GM18867 (cell line): ENCODE measurements at regions not wholly inside any gene's neighbourhood (a gene's known extent, or its start where the extent isn't known, plus 50 kb on each side); places are given as distances from the start of the nearest gene placed in this dataset.

Experiments
- ATAC-seq: cut with Tn5 transposase; IDR thresholded peaks from one replicate; pipeline ENCODE4 v1.9.1; 2021; ENCODE audit warnings: mild to moderate bottlenecking, moderate library complexity; ENCODE audit not compliant: unreplicated experiment

DNA sequence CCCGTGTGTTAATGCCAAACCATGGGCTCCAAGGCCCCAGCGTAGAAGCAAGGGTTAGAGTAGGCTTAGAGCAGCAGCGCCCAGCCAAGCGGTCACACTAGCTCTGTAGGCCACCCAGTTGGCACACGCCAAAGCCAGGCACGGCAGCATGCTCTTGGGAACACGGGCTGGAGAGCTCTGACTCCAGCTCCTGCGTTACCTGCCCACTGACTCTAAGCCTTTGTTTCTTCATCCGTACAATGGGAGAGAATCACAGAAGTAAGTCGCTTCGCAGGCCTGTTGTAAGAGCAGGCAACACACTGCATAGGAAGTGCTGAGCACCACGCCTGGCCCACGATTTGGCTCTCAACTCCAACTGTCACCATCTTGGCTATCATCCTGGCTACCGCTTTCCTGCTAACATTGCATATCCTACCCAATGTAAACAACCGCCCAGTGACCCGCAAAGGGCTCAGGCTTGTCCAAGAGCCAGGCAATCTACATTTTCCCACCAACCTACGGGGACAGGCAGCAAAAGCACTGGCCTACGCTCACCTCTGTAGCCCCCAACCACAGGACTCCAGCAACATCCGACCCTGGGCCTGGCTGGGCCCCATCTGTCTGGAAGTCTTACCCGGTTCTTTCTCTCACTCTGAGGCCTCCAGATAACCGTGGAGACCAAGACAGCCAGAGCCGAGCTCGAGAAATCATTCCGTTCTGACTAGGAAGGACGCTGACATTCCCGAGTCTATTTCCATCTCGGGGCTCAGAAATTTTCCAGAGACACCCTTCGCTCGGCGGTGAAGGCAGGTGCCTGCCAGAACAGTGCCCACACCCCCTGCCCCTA, 91.5 kb upstream of the ZNF507 start:
- ATAC-seq: no peak

DNA sequence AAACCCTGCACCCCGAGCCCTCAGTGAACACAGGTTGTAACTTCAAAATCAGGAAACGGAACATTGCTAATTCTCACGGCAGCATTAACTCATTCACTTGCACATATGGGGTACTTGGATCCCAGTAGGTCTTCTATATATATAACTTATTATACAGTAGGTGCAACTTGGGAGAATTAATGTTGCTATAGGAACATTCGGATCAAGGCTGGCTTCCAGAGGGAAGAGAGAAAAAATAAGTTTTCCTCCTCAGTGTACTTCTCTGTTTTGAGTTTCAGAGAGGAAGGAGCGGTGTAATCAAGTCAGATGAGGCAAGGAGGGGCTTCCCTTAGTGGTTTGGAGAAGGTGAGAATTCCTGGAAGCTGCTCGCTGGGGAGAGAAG, 90.9 kb upstream of the ZNF507 start:
- ATAC-seq: no peak

DNA sequence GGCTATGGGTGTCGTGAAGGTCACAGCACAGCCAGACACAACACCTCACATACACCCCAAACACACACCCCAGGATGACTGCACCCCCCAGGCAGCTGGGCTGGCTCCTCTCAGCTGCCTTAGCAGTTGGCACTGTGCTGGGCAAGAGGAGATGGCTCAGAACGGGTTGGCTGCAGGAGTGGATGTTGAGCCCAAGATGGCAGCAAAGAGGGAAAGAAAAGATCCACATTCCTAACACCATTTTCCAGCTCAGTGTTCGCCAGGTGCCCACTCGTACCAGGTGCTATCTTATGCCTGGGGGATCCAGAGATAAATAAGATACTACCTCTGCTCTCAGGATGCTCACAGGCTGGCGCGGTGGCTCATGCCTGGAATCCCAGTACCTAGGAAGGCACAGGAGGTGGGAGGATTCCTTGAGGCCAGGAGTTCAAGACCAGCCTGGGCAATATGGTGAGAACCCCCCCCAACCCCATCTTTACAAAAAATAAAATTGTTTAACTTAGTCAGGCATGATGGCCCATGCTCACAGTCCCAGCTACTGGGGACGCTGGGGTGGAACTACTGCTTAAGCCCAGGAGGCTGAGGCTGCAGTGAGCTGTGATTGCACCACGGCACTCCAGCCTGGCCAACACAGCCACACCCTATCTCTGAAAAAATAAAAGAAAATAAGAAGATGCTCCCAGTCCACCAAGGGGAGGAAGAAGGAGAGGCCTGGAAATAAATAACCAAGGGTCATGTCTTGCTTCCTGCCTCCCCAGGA, 89.7 kb upstream of the ZNF507 start:
- no peak for ATAC-seq

DNA sequence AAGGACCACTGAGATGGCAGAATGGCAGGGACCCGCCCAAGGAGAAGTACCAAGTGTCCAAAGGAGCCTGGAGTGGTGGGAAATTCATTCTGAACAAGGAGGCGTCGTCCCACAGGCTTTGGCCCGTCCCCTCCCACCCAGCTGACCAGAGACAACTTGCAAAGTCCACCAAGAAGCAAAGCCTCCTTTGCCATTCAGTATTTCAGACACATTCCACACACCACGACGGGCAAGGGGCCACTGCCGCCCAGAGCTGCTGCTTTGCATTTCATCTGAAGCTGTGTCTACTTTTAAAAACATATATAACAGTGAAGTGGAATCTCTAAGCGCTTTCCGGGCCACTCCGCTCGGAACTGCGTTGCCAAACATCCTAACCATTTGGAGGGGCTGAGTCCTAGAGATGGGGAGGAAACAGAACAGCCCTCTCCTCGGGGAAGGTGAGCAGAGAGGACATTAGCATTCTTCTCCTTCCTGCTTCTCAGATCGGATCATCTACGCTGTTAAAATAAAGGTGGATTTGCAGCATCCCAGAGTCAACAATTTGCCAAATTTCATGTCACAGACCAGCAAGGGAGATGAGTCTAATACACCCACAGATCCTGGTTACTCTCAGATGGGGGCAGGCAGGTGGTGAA, 89.0 kb upstream of the ZNF507 start:
- ATAC-seq: no peak

DNA sequence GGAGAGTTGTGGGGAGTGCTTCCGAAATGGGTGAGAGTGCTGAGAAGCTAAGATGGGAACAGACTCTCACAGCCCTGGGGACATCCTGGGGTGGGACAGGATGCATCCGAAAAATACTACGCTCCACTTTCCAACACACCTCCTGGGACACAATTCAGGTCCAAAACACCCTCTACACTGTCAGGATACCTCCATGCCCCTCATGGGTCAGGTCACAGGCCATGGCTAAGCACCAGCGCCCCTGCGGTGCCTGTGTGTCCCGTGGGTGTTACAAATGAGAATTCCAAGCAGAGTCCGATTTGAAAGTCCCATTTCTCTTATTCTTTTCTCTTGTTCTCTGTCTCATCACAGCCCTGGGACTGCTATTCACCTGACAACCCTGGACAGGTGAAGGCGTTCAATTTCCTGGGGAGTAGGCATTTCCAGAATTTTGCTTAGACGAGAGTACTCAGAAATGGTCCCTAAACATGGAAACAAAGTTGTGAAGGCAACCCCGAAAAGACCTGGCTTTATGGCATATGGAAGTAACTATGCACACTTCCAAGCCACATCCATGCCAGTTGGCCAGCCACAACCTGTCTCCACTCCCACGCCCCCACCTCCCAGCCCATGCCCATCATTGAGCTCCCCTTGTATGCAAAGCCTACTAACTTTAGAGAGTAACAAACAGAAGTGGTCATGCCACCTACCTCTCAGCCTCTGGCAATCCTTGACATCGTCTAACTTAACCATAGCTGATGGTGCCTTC, 87.9 kb upstream of the ZNF507 start:
- no peak for ATAC-seq

DNA sequence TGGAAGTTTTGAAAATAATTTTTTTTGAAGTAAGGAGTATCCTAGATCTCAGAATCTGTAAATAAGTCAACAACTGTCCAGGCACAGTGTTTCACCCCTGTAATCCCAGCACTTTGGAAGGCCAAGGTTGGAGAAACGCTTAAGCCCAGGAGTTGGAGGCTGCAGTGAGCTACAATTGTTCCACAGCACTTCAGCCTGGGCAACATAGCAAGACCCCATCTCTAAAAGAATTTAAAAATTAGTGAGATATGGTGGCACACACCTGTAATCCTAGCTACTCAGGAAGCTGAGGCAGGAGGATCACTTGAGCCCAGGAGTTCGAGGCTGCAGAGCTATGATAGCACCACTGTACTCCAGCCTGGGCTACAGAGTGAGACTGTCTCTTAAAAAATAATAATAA, 87.2 kb upstream of the ZNF507 start:
- no peak for ATAC-seq

DNA sequence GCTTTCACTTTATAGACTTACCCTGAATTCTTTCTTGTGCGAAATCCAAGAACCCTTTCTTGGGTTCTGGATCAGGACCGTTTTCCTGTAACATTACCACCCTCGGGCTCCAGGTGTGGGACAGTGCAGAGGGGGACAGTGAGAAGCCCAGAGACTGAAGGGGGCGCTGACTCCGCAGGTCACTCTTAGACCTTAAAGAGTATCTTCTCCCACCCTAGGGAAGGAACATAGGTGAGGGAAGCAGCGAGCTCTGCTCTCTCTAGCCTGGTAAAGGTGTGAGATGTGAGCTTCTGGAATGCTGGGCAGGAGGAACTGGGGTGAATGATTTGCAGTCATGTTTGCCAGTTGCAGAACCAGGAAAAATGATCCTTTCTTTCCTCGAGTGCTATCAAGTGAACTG, 80.8 kb upstream of the ZNF507 start:
- no peak for ATAC-seq

DNA sequence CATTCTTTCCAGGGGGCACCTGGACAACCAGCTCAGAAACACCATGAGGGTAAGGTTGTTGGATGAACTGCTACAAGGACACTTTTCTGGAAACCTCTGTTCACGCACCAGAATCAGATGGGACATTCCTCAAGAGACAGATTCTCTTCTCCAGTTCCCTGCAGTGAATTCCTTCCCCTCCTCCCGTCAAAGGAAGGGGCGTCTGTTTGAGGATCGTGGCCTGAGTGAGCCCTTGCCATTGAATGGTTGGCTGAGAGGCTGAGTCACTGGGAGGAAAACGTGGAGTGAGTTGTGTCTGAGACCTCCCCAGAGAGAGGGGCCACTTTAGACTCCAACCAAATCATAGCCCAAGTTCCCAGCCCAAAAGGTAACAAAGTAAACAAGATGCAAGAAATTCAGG, 79.4 kb upstream of the ZNF507 start:
- no peak for ATAC-seq

DNA sequence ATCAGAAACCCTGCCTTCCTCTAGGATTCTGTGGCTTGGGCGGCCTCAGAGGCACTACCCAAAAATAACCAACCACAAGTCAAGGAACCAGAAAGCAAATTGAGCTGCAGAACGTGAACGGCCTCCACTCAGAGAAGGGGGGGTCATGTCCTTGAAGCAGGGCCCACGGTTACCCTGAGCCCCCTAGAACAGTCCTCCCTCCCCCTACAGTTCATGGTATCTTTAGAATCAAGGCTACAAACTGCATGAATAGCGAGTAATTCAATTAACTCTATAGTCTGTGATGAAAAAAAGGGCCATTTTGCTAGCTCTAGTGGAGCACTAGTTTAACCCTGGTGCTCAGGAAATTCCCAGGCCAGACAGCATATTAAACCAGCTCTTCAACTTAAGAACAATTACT, 79.0 kb upstream of the ZNF507 start:
- ATAC-seq: no peak

DNA sequence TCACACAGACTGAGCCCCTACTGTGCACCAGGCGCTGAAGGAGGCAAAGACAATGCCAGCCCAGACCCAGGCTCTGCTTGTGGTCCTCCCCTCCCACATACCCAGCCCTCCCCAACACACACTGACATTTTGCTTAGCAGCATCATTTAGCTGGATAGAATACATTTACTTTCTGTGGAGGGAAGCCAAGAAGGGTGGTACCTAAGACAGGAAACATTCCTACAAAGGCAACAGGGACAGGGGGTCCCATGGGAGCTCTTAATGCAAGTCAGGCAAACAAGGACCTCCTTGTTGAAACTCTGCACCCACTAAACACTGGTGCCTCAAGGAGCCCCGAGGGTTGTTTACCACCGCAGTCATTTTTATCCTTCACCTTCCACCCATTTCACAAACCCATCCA, 77.0 kb upstream of the ZNF507 start:
- no peak for ATAC-seq

DNA sequence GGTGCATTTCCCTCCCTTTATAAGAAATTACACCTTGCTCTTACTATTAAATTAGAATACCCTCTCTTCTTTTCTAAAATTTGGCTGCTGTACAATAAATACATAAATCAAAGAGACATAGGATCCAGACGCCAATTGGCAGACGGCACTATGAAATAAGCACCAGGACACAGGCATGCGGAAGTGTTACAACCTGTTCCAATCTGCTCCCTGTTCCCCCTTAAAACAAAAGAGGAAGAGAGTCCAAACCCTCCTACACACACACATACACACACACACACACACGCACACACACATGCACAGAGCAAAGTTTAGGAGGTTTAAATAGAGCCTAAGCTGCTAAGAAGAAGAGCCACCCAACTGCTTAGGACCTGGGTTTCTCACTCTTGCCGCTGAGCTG, 75.6 kb upstream of the ZNF507 start:
- ATAC-seq: no peak

DNA sequence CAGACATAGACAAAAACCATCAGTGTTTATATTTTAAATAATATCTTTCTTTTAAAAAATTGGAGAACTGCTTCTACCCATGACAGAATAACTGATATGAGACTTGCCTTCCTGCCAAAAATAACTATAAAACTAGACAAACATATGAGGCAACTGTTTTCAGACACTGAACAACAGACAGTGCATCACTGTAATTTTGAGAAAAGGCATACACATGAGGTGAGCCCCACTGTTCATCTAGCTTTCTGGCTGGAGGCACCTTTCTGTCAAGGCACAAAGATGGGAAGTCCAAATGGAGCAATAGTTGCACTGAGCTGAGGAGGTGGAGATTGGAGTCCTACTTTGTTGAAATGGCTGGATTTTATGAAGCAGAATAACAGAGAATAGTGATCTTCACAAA, 71.9 kb upstream of the ZNF507 start:
- ATAC-seq: no peak

DNA sequence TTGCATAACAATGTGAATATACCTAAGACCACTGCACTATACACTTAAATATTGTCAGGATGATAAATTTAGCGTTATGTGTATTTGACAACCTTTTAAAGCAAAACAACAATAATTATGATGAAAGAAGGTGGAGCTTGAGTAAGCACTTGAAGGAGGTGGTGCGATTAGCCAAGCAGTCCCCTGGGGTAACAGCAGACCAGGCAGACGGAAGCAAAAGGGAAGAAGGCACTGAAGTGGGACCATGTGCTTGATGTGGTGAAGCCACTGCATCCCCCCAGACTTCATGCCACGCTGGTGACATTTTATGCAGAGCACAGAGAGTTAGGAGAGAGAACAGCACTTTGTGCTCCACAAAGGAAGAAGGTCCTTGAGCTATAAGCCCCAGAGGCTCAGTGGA, 58.3 kb upstream of the ZNF507 start:
- no peak for ATAC-seq

DNA sequence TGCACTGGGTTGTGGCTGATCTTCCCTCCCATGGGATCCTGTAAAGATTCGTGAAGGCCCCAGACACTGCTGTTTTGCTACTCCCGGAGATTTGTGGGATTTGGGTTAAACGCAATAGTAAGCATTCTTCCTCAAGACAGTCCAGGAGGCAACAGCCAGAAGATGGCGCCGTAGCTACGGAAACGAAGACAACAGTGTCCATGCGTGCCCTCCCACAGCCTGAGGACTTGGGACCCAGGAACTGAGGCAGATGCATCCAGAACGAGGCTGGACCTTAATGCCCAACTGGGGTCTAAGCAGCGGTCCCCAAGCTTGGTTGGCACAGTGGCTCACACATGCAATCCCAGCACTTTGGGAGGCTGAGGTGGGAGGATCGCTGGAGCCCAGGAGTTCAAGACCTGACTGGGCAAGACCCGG, 57.6 kb upstream of the ZNF507 start:
- ATAC-seq: no peak

DNA sequence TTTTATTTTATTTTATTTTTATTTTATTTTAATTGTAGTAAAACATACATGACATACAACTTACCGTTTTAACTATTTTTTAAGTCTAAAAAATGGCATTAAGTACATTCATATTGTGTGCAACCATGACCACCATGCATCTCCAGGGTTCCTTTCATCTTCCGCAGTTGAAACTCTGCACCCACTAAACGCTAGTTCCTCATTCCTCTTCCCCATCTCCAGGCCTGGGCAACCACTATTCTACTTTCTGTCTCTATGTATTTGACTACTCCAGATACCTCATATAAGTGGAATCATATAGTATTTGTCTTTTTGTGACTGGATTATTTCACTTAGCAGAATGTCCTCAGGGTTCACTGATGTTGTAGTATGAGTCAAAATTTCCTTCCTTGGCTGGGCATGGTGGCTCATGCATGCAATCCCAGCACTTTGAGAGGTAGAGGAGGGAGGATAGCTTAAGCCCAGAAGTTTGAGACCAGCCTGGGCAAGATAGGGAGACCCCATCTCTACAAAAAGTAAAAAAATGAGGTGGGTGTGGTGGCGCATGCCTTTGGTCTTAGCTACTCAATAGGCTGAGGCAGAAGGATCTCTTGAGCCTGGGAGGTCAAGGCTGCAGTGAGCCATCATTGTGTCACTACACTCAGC, 55.7 kb upstream of the ZNF507 start:
- ATAC-seq: no peak

DNA sequence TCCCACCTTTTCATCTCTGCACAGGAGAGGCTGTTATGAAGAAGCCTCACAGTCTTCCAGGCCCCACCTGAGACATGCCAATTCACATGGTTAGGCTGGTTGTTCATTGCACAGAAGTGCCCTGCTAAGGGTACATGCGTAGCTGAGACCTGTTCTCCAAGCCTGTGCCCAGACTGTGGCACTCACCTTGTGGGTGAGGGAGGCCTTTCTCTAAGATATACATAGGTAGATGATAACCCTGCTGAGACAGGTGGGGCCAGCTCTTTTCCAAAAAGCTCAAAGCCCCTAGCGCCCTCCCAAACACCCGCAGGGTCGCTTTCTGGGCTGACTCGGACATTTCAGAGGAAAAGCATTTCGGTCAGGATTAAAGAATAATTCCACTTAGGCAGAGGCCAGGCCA, 53.5 kb upstream of the ZNF507 start:
- ATAC-seq: no peak

DNA sequence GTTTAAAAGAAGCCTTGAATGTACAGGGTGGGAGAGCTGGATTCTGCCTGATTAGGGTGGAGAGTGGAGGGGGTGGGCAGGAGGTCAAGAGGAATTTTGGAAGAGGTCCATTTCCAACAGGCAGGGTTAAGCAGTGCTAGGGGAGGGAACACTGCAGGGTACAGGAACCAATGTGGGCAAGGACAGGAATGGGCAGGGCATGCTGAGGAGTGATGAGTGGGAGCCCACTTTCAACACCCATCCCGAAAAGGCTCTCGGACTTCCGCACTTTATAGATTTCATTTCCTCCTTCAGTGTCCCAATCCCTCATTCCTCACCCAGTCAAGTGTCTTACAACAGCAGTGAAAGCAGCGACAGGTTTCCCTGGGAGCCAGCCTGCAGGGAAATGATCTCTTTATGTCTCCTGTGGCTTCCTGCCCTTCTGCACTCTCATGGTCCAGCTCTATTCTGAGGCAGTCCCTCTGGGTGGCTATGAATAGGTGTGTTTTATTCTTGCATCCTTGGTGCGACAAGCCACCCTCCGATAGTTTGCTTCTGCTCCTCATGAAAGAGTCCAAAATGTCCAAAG, 50.5 kb upstream of the ZNF507 start:
- no peak for ATAC-seq
